OCI-LY1 (cell line): ENCODE measurements at regions not wholly inside any gene's neighbourhood (a gene's known extent, or its start where the extent isn't known, plus 50 kb on each side); places are given as distances from the start of the nearest gene placed in this dataset.

Source experiments
- EZH2 ChIP-seq: fragments of 200-600 bp; sonication (generic), shearing (Covaris generic); IDR thresholded peaks from 2 replicates; pipeline ENCODE4 v1.8.0; 2017; ENCODE audit warnings: borderline replicate concordance, mixed run types, mild to moderate bottlenecking, antibody characterized with exemption, low read length, moderate library complexity, mixed read lengths
- TF ChIP-seq, protein P1 (sequence below): fragments of 200-600 bp; sonication (generic), shearing (Covaris generic); IDR thresholded peaks from 2 replicates; pipeline ENCODE4 v1.5.1; 2017; ENCODE audit warnings: mild to moderate bottlenecking, antibody characterized with exemption, low read length, moderate library complexity, mixed read lengths

DNA sequence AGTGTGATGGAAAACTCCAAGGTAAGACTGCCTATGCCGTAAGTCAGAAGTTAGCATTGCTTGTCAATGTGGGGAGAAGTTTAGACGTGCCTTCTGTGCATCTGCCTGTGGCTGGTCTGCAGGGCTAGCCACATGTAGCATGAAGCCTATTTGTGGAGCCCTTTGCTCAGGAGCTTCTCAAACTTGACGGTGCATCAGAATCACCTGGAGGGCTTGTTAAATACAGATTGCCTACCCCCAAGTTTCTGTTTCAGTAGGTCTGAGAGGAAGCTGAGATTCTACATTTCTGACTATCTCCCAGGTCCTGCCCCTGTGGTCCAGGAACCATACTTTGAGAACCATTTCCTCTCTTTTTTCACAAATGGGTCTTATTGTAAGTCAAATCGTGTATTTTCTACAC is 292.1 kb upstream of the TPM1 start:
- TF ChIP-seq EZH2 = no peak
- TF ChIP-seq, protein P1, sequence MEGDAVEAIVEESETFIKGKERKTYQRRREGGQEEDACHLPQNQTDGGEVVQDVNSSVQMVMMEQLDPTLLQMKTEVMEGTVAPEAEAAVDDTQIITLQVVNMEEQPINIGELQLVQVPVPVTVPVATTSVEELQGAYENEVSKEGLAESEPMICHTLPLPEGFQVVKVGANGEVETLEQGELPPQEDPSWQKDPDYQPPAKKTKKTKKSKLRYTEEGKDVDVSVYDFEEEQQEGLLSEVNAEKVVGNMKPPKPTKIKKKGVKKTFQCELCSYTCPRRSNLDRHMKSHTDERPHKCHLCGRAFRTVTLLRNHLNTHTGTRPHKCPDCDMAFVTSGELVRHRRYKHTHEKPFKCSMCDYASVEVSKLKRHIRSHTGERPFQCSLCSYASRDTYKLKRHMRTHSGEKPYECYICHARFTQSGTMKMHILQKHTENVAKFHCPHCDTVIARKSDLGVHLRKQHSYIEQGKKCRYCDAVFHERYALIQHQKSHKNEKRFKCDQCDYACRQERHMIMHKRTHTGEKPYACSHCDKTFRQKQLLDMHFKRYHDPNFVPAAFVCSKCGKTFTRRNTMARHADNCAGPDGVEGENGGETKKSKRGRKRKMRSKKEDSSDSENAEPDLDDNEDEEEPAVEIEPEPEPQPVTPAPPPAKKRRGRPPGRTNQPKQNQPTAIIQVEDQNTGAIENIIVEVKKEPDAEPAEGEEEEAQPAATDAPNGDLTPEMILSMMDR = no peak
